MM.1S (cell line): ENCODE measurements at regions not wholly inside any gene's neighbourhood (a gene's known extent, or its start where the extent isn't known, plus 50 kb on each side); places are given as distances from the start of the nearest gene placed in this dataset.

Source experiments
- DNase-seq: peaks from one replicate; pipeline ENCODE4 v3.0.0-alpha.2; 2015
- H2AFZ ChIP-seq: fragments of 300-600 bp; sonication (generic); 2 replicates; pipeline ENCODE4 v1.6.0; 2016; ENCODE audit warnings: antibody characterized with exemption, low read length
- H3F3A ChIP-seq: fragments of 300-600 bp; sonication (generic); 2 replicates; pipeline ENCODE4 v1.6.1; 2016; ENCODE audit warnings: mild to moderate bottlenecking, antibody characterized with exemption, low read length, moderate library complexity, mixed read lengths; ENCODE audit not compliant: insufficient read depth
- H3K27ac ChIP-seq: fragments of 300-600 bp; sonication (generic); 2 replicates; pipeline ENCODE4 v1.5.1; 2016; ENCODE audit warnings: mild to moderate bottlenecking, low read length
- H3K27me3 ChIP-seq: fragments of 300-600 bp; sonication (generic); replicated peaks from 2 replicates; pipeline ENCODE4 v1.6.0; 2016; ENCODE audit warnings: low read length; ENCODE audit not compliant: insufficient read depth
- H3K36me3 ChIP-seq: fragments of 300-600 bp; sonication (generic); replicated peaks from 2 replicates; pipeline ENCODE4 v1.6.1; 2016; ENCODE audit warnings: mild to moderate bottlenecking, low read length, mixed read lengths; ENCODE audit not compliant: insufficient read depth
- H3K4me1 ChIP-seq: fragments of 300-600 bp; sonication (generic); 2 replicates; pipeline ENCODE4 v1.6.1; 2016; ENCODE audit warnings: low read length, mixed read lengths
- H3K4me2 ChIP-seq: fragments of 300-600 bp; sonication (generic); 2 replicates; pipeline ENCODE4 v1.6.0; 2016; ENCODE audit warnings: low read depth, low read length
- H3K4me3 ChIP-seq: fragments of 300-600 bp; sonication (generic); 2 replicates; pipeline ENCODE4 v1.5.1; 2016; ENCODE audit warnings: low read length, mixed read lengths
- H3K79me2 ChIP-seq: fragments of 300-600 bp; sonication (generic); 2 replicates; pipeline ENCODE4 v1.6.1; 2016; ENCODE audit warnings: mixed run types, low read length, mixed read lengths
- H3K9ac ChIP-seq: fragments of 300-600 bp; sonication (generic); 2 replicates; pipeline ENCODE4 v1.6.1; 2016; ENCODE audit warnings: low read length, mixed read lengths
- H3K9me2 ChIP-seq: fragments of 300-600 bp; sonication (generic); replicated peaks from 2 replicates; pipeline ENCODE4 v1.6.1; 2016; ENCODE audit warnings: mild to moderate bottlenecking, low read length, mixed read lengths; ENCODE audit not compliant: insufficient read depth
- H3K9me3 ChIP-seq: fragments of 300-600 bp; sonication (generic); replicated peaks from 2 replicates; pipeline ENCODE4 v1.6.1; 2016; ENCODE audit warnings: mild to moderate bottlenecking, low read length, mixed read lengths; ENCODE audit not compliant: insufficient read depth
- H4K20me1 ChIP-seq: fragments of 300-600 bp; sonication (generic); 2 replicates; pipeline ENCODE4 v1.6.1; 2016; ENCODE audit warnings: mild to moderate bottlenecking, low read length, moderate library complexity, mixed read lengths; ENCODE audit not compliant: insufficient read depth
- EZH2 ChIP-seq: fragments of 300-600 bp; sonication (generic); optimal IDR thresholded peaks from 2 replicates; pipeline ENCODE3; 2017; ENCODE audit warnings: low read depth, mild to moderate bottlenecking, antibody characterized with exemption, low read length, mixed read lengths
- EZH2phosphoT487 ChIP-seq: fragments of 300-600 bp; sonication (generic); IDR thresholded peaks from 2 replicates; pipeline ENCODE4 v1.6.1; 2018; ENCODE audit warnings: antibody characterized with exemption, low read length
- TF ChIP-seq, protein P1 (sequence below): fragments of 300-600 bp; sonication (generic); IDR thresholded peaks from 2 replicates; pipeline ENCODE4 v1.5.1; 2016; ENCODE audit warnings: antibody characterized with exemption, low read length, mixed read lengths

DNA sequence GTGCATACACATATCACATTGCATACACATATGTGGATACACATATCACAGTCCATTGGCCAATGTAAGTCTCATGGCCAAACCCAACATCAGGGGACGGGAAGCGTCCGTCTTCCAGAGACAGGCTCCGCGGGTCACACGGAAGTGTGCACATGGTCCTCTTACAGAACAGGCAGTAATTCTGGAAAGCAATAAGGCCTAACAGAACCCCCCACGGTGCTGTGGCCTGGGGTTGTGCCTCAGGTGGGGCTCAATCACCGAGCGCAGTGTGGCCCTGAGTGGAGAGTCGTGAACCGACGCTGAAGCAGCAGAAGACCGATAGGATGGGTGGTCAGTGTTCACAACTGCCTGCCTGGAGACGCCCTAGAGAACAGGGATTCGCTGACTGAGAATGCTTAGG, 857.3 kb downstream of the GALR1 start:
- no peaks in the 10 kb centered on the region for H3K79me2 ChIP-seq

DNA sequence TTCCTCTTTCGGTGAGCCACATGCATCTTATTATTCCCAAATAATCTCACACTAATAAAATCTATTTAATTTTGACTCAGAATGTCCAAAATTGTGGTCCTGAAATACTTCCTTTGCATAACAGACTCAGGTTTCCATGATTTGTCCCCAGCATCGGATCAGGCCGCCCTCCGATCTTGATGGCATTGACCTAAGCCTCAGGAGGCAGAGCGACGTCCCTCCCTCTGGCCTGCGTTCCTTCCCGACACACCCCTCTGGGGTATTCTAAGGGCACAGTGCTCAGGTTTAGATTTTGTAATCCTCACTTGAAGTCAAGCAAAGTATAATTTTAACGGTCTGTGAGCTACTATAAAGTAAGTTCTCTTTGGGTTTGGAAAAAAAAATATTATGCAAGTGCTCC, 857.7 kb downstream of the GALR1 start:
- TF ChIP-seq, protein P1, sequence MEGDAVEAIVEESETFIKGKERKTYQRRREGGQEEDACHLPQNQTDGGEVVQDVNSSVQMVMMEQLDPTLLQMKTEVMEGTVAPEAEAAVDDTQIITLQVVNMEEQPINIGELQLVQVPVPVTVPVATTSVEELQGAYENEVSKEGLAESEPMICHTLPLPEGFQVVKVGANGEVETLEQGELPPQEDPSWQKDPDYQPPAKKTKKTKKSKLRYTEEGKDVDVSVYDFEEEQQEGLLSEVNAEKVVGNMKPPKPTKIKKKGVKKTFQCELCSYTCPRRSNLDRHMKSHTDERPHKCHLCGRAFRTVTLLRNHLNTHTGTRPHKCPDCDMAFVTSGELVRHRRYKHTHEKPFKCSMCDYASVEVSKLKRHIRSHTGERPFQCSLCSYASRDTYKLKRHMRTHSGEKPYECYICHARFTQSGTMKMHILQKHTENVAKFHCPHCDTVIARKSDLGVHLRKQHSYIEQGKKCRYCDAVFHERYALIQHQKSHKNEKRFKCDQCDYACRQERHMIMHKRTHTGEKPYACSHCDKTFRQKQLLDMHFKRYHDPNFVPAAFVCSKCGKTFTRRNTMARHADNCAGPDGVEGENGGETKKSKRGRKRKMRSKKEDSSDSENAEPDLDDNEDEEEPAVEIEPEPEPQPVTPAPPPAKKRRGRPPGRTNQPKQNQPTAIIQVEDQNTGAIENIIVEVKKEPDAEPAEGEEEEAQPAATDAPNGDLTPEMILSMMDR, result no peak
- no peak for TF ChIP-seq EZH2
- no peak for TF ChIP-seq EZH2phosphoT487
- Histone ChIP-seq H3K4me1 (no peaks in the 10 kb centered on the region), H3K27me3 (no peaks in the 10 kb centered on the region)

More for the DNA sequence above, 857.3 kb downstream of the GALR1 start:
- TF ChIP-seq, protein P1, result no peak
- no peak for TF ChIP-seq EZH2
- no peak for TF ChIP-seq EZH2phosphoT487
- Histone ChIP-seq H3K4me3 (no peak overlapping the region), H3K27ac (no peak overlapping the region), H3F3A (no peaks in the 10 kb centered on the region), H3K36me3 (no peaks in the 10 kb centered on the region), H3K4me2 (no peak overlapping the region), H3K9ac (no peak overlapping the region), H4K20me1 (no peaks in the 10 kb centered on the region), H3K4me1 (no peaks in the 10 kb centered on the region), H3K9me2 (no peaks in the 10 kb centered on the region), H3K27me3 (no peaks in the 10 kb centered on the region), H2AFZ (no peak overlapping the region), H3K9me3 (no peaks in the 10 kb centered on the region)
- DNase-seq, result no peak

DNA sequence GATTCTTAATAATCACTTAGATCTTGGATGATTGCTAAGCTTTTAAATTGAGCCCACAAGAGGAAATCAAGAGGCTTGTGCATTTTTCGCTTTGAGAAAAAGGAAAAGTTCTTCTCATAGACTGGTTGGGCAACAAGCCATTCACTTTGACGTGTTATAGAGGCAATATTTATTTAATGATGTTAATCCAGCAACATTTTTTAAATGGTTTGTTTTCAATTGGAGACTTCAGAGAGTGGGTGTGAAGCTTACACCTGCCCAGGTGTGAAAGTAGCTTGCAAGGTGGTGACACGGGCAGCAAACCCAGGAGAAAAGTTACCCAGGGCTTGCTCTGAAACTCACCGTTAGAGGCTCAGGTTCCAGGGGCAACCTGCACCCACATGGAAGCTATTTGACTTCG, 858.9 kb downstream of the GALR1 start:
- Histone ChIP-seq H3K9me3 (no peaks in the 10 kb centered on the region), H2AFZ (no peak overlapping the region), H3F3A (no peaks in the 10 kb centered on the region), H3K36me3 (no peaks in the 10 kb centered on the region), H3K4me3 (no peak overlapping the region), H3K27me3 (no peaks in the 10 kb centered on the region), H3K9me2 (no peaks in the 10 kb centered on the region), H3K4me2 (no peak overlapping the region), H3K79me2 (no peaks in the 10 kb centered on the region), H4K20me1 (no peaks in the 10 kb centered on the region), H3K4me1 (no peaks in the 10 kb centered on the region), H3K27ac (no peak overlapping the region), H3K9ac (no peak overlapping the region)
- TF ChIP-seq, protein P1, result no peak
- no peak for TF ChIP-seq EZH2phosphoT487
- no peak for TF ChIP-seq EZH2
- DNase-seq, result no peak

More for the DNA sequence above, 857.7 kb downstream of the GALR1 start:
- H3K79me2 ChIP-seq, result no peaks in the 10 kb centered on the region
- no peak for DNase-seq
- no peak overlapping the region for H3K4me3 ChIP-seq
- H3K9me3 ChIP-seq, result no peaks in the 10 kb centered on the region
- no peaks in the 10 kb centered on the region for H3F3A ChIP-seq
- no peak overlapping the region for H2AFZ ChIP-seq
- H3K9ac ChIP-seq, result no peak overlapping the region
- H3K36me3 ChIP-seq, result no peaks in the 10 kb centered on the region
- H4K20me1 ChIP-seq, result no peaks in the 10 kb centered on the region
- no peak overlapping the region for H3K4me2 ChIP-seq
- no peak overlapping the region for H3K27ac ChIP-seq
- H3K9me2 ChIP-seq, result no peaks in the 10 kb centered on the region
